Kidney capillary endothelial cell (primary cell): ENCODE measurements at regions not wholly inside any gene's neighbourhood (a gene's known extent, or its start where the extent isn't known, plus 50 kb on each side); places are given as distances from the start of the nearest gene placed in this dataset.
"Not testable (repeated sequence)": the region's sequence is repeated elsewhere in the genome, so short reads cannot be mapped to it uniquely, and the experiment has no call there.

Source experiments
- DNase-seq: peaks from one replicate; pipeline ENCODE4 v3.0.0-alpha.2; 2018; ENCODE audit warnings: low spot score

DNA sequence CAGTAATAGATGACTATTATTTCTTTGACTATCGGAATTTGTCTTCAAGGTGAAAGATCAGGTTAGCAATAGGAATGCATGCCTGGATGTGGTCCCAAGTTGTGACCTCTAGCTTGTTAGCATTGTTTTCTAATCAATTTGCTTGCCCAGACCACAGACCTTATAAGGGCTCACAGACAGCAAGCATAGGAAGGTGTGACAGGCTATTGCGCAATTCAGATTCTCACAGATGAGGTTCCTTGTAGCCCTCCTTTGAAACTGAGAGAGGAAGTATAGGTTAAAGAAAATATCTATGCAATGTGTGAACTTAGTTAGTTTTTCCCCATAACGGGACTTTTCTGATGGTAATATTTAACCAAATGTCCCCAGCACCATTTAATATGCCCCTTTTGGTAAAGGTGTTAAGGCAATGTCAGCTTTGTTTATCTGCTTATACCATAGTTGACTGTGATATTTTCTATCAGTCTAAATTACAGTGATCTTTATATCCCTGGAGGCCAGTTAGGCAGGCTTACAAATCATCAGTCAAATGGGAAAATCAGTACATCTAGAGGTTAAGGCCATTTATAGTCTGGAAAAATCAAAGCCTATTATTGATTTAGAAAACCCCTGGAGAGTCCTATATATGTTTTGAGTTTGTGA lies 168.1 kb upstream of the MBNL1 start:
- DNase-seq = no peak

DNA sequence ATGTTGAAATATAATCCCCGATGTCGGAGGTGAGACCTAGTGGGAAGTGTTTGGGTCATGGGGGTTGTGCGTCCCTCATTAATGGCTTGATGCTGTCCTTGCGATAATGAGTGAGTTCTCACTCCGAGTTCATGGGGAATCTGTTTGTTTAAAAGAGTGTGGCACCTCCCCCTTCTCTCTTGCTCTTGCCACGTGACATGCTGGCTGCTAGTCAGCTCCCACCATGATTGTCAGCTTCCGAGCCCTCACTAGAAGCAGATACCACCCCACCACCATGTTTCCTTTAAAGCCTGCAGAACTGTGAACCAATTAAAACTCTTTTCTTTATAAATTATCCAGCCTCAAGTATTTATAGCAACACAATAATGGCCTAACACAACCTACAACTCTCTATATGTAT lies 166.3 kb upstream of the MBNL1 start:
- no peak for DNase-seq

DNA sequence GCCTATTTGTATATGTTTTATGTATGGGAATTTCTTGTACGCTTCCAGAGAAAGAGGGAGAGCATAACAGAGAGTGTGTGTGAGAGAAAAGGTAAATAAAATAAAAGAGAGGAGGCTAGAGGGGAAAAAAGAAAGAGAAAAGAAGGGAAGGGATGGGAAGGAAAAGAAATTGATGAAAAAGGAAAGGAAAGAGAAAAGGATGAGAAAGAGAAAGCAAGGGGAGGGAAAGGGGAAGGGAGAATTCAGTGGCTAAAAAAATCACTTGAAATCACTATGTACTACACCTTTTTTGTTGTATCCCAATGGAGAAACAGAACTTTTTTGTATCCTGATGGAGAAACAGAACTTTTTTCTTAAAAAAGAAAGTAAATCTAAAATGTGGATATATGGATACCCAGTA lies 165.5 kb upstream of the MBNL1 start:
- no peak for DNase-seq

DNA sequence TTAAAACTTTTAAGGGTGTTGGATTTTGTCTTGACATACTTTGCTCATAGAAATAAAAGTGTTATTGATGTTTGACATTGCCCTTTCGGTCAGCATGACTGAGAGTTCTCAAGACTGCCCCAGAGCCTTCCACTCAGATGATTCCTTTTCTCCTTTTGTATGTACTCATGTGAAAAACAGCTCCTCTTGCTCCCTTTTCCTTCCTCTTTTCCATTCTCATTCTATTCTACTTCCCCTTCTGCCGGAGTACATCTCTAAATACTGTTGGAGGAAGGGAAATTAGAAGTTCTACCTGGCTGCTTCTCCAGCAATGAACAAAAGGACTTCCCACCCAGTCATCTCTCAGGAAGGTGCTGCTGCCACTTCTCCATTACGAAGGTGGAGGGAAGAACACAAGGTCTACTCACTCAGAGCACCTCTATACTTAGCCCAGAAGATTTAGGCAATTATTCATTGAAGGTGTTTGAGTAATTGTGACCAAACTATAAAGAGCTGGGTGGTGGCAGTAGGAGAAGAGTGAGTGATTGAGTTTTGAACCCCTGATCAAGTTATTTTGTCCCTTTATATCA lies 163.8 kb upstream of the MBNL1 start:
- no peak for DNase-seq

DNA sequence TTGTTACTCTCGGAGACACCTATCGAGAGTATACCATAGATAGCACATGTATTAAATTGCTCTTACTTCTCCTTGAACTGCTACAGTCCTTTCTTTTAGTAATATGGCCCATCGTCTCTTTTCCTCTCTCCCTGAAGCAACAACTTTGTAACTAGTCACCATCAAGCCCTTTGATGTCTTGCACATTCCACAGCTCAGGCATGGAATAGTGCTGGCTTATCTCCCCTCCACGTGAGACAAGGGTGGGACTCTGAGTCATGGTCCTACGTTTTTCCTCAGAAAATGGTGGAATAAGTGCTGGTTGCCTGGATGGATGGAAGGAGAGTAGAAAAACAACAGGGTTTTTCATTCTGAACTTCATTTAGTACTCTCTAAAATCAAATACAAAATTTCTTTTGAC lies 163.3 kb upstream of the MBNL1 start:
- no peak for DNase-seq

DNA sequence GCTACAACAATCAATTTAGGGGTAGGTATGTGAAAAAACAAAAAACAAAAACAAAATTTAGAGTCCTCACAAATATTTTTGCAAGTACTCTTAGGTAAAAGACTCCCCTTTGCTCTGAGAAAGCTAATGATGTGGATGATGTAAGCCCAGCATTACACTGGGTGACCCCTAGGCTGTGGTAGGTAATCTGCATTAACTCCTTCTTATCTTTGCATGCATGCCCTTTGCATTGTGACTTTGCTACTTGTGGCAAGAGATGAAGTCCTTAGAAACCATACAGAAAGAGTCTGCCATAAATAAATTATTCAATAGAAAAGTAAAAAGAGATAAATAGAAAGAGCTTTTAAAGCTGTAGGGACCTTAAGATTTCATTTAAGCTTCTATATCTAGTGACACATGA lies 159.7 kb upstream of the MBNL1 start:
- DNase-seq = no peak

DNA sequence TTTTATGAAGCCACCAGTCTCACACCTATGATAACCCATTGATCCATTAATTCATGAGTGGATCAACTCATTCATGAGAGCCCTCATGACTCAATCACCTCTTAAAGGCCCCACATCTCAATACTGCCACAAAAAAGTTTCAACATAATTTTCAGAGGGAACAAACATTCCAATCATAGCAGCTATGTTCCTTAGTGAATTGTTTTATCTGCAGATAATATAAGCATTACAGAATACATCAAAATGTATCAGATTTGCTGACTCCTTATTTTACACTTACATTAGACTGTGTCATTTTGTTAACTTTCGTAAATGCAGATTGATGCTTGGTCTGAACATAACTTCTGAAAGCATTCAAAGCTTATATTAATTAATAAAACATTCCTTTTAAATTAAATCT lies 155.3 kb upstream of the MBNL1 start:
- no peak for DNase-seq

DNA sequence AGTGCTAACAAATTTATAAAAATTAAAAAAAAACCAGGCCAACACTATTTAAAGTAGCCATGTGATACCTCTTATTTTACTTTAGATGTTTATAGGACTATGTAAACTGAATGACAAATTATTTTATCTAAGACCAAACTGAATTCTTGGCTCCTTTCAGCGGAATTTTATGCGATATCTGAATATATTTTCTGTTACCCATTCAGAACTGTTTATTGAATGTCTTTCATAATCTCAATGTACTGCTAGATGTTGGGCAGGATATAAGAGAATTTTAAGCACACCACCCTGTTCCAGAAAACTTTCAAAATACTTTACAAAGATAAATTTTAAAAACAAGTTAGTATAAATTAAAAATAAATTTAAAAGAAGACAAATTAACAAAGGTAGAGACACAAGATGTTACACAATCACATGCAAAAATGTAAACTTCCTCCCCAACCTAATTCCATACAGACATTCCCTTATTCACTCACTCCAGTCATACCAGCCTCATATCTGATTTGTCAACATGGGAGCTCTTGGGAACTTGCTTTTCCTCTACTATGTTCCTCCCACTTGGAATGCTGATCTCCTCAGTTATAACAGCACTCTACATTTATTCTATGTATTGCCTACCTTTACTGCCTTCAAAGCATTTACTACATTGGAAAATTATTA lies 154.6 kb upstream of the MBNL1 start:
- no peak for DNase-seq

DNA sequence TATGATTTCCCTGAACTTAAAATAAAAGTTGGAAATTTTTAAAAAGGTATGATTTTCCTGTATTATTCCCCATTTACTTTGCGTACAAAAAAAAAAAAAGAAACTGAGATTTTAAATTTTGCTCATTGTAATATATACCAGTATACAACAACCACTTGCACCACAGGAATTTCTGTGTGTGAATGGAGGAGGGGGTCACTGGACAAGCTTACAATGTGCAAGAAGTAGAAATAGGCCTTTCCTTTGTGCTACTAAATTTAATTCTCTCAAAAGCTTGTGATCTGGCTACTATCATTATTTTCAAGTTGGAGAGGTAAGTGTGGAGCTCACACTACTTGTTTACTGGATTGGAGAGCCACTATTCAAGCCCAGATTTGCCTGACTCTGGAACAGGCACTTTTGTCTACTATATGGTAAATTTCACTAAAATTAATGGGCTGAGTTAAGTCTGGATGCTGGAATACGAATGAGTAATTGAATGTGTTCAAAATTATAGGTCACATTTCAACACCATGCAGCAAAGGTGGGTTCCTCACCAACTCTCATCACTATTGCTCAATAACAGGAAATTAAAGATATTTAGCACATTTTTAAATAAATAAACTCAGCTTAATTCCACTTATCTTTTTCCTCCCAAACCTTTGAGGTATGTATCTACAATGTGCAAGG lies 148.0 kb upstream of the MBNL1 start:
- no peak for DNase-seq

DNA sequence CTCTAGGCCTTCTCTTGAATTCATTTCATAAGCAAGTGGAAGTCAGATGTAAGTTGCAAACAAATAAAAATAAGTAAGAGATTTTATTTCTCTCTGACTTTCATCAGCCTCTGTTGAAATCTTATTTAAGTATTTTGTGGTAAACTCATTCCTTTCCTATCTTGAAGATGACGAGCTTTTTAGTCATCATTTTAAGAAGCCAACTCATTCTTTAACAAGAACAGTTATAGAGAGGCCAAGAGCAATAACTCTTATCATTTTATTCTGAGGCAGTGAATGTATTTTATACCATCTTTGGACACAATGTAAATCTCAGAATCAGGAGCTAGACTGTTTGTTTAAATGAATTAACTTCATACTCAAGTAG lies 147.5 kb upstream of the MBNL1 start:
- DNase-seq = no peak

DNA sequence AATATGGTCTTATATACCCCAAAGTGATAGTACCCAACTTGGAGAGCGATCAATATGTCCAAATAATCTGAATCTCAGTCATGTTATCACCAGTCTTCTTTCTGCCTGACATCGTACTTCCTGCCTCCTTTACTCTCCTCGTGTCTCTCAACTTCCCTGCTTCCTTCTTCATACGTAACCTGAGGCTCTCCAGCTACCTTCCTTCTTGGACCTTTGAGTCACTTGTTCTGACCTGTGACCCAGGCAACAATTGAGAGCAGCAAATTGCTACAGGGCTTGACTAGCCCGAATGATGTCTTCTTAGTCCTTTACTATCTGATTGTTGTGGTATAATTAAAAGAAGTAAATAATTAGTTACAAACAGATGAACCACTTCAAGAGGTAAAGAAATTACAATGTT lies 145.9 kb upstream of the MBNL1 start:
- DNase-seq = no peak

DNA sequence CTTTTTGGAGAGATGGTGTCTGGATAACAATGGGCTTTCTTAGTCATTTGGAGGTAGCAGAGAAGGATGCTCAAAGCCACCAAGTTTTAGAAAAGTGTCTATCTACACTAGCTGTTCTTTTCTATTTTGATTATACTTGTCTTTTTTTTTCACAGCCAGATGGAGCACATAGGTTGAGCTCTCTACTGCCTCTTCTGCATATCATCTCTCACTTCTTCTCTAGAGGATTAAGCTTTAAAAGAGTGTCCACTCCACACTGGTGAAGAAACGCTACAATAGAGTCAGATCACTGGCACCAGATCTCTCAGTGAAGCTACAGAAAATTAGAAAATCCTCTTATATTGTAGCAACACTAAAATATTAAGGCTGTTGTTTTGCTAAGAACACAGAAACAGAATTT lies 145.3 kb upstream of the MBNL1 start:
- no peak for DNase-seq

DNA sequence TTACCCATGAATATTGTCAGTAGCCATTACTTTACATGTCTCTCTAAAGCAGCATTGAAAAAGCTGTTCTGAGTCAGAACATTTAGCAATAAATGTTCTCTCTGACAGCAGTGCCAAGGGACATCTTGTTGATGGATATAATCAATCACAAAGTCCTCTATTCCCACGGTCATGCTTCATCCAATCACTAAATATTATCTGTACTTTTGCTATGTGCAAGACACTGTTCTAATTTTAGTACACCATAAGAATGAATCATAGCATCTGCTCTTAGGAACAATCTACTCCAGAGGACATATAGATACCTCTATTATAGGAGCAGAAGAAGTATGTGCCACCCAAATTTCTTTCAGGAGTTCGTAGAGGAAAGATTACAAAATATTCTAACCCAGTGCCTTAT lies 142.5 kb upstream of the MBNL1 start:
- DNase-seq = no peak

DNA sequence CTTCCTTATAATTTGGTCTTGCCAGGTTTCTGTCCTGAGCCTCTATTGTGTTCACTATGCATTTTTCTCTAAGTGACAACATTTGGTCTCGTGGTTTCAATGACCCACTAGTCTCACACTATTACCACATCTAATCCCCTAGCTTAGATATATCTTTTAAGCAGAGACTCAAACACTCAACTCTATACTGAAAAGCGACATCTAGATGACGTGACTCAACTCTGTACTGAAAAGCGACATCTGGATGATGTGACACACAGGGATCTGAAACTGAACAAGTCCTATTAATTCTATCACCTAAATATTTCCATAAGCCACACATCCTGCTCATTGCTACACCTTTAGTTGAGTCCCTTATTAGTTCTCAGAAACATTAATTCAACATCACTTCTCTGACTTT lies 141.7 kb upstream of the MBNL1 start:
- no peak for DNase-seq

DNA sequence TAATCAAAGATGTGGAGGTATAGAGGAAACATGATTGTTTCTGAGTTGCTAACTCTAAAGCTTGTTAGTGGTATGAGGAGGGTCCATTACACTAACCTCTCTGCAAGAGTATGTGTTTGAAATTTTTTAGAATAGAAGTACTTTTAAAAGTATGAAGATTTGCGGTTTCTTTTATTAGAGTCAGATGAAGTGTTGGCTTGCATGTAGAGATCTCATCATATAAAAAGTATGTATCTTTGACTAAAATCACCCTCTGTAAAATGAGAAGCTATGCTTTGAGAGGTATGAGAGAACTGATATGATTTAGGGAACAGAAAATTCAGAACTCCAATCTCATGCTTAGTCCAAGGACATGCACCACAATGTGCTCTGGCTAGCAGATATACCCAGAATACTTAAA lies 140.4 kb upstream of the MBNL1 start:
- DNase-seq = no peak

DNA sequence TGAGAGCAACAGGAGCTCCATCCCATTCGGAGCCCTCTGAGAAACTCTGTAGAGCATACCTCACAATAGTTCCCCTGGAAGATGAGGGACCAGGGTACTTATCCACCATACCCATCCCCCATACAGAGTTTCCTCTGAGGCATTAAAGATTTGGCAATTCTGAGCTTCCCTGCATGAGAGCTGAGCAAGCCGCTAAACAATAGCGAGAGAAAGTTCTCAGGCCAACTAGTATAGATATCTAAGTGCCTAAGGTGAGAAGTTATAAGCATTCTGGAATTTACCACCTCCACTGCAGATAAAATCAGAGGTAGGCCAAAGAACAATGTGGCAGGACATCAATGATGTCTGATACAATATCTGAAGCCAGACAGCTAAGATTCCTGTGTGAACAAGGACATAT lies 129.1 kb upstream of the MBNL1 start:
- DNase-seq = no peak

DNA sequence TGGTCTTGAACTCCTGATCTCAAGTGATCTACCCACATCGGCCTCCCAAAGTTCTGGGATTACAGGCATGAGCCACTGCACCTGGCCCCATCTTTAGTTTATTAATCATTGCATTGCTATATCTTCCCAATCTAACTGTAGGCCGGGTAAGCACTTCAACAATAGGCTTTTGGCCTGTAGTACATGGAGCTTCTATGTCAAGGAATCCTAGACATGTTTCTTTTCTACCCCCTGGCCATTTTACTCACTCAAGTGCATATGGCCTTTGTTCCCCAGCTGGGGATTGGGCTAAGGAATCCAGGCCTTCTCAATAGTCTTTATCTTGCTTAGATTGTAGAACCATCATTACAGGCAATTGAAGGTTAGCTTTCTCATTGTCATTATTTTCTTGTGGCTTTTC lies 122.3 kb upstream of the MBNL1 start:
- no peak for DNase-seq

DNA sequence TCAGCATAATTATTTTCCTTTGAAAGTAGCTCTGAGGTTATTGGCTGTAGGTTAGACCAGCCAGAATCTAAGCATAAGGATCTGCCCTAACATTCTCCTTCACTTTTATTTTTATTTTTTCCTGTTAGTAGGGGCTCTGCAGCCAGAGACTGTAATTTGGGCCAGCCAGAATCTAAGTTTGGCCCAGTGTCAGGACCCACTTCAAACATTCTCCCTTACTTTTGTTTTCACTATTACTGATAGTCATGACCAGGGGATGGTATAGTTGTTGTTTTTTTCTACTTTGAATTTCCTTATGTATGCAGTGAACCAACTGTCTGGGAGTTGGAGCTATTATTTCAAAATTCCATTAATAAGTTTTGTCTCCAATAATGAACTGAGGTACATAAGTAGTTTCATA lies 121.0 kb upstream of the MBNL1 start:
- no peak for DNase-seq

DNA sequence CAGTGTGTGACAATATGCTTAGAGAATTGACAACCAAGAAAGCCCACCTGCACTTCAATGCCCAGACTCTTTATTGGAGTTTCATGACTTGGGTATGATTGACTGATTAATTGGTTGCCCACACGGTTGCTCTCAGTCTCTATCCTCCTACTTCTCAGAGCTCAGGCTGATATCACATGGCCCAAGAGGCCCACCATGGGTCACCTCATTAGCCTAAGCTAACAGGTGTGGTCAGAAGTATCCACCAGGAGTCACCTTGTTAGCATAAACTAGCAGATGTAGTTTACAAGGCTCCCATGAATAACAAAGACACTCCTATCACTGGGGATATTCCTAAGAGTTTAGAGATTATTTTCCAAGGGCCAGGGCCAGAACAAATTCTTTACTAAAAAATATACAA lies 120.2 kb upstream of the MBNL1 start:
- DNase-seq = no peak

DNA sequence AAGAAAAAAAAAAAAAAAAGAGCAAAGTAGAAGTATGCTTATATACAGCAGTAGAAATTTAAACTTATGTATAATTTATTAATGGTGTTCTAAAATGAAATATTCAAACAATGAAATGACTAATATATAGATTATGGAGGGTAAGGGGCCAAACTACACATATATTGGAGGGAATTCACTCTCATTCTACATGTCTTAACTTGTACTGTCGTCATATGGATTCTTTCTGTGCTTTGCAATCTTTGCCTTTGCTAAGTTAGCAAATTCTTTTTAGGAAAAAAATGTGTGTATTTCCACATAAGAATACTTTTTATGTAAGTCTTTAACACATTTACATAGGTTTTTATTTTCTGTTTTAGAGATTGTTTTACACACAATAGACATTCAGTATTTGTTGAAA lies 118.9 kb upstream of the MBNL1 start:
- no peak for DNase-seq

DNA sequence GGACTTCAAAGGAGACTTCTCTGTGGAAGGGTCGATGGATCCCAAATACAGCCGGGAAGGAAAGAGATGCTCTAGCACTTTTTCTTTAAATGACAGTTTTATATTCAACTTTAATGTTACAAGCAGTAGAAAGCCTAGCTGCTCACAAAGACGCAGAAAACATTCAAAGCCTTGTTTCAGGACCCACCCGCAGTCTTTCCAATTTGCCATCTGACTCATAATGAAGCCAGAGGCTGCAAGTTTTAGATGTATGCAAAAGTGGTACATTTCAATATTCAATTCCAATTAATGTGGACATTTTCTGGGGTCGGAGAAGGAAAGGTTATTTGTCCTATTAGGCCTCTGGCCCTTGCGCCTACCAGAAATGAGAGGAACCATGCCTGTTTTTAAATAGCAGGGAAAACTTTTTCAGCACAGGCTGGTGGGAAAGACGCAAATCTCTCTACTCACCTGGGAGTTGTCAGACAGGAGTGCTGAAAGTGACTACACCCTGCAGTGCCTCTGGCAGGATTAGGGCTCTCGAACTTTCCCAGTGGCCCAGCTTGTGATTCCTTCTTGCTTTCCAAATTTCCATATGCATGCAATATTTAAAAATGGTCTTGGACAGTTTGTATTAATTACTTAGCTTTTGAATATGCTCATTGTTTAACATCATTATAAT lies 117.4 kb upstream of the MBNL1 start:
- DNase-seq = no peak

DNA sequence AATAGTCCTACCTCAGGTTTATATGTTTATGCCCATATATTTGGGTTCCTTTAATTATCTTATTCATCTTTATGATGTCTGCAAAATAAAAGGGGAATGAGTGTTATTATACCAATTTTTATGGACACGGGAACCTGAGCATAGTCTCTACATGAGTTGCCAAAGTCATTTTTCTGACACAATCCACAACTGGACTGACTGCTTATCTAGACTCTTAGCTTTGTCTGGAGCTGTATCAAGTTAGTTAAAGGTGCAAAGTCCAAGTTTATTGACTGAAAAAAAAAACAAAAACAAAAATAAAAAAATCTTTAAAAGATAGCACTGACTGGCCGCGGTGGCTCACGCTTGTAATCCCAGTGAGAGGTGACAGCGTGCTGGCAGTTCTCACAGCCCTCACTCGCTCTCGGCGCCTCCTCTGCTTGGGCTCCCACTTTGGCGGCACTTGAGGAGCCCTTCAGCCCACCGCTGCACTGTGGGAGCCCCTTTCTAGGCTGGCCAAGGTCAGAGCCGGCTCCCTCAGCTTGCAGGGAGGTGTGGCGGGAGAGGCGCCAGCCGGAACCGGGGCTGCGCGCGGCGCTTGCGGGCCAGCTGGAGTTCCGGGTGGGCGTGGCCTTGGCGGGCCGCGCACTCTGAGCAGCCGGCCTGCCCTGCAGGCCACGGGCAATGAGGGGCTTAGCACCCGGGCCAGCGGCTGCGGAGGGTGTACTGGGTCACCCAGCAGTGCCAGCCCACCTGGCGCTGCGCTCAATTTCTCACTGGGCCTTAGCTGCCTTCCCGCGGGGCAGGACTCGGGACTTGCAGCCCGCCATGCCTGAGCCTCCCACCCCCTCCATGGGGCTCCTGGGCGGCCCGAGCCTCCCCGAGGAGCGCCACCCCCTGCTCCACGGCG lies 116.6 kb upstream of the MBNL1 start:
- not testable (repeated sequence) for DNase-seq
